Fibroblast of upper back skin (primary cell): ENCODE measurements at regions not wholly inside any gene's neighbourhood (a gene's known extent, or its start where the extent isn't known, plus 50 kb on each side); places are given as distances from the start of the nearest gene placed in this dataset.

Experiments used
- DNase-seq: peaks from one replicate; pipeline ENCODE4 v3.0.0-alpha.2; 2013

DNA sequence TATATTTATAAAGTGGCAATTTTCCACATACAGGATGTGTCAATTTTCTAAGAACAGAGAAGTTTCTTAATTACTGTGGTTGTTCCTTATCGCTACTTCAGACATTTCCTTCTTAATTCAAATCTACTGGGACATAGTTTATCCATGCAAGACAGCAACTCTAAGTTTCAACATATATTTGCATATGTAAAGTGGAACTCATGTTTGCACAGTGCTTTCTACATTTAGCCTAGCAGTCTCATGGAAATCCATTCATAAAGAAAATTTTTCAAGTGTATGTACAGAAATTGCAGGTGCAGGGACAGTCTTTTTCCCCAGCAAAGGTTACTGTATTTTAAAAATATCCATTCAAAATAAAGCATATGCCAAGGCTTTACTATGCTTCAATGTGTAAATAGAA is 956.7 kb upstream of the SEL1L start:
- DNase-seq: no peak

DNA sequence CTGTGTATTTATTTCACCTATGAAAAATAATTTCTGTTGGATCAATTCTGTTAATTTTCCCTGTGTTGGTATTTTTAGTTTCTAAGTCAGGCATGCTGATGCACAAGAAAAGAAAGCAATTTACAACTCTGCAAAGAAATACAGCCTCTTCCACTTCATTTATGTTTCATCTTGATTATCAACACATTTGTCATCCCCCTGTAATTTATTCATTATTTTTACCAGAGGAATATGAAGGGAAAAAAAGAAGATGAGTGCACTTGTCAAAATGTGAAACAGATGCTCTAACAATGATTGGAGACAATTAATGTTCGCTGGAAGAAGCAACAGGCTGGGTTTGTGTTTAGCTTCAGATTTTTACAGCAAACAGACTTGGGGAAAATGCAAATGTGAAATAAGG is 958.5 kb upstream of the SEL1L start:
- no peak for DNase-seq

DNA sequence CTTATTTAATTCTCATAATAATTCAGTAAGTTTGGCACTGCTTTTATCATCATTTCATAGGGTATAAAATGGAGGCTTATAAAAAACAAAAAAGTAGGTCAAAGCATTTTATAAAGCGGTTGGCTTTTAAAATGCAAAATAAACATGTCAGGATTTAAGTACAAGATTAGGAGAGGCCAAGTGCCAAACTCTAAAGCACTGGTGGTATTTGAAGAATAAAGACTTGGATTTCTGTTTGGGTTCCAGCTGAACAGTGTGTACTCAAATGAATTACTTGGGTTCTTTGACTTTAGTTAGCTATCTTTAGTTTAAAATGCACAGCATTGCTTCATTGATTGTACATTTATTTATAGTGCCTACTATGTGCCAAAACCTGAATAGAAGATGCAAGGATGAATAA is 966.6 kb upstream of the SEL1L start:
- no peak for DNase-seq

DNA sequence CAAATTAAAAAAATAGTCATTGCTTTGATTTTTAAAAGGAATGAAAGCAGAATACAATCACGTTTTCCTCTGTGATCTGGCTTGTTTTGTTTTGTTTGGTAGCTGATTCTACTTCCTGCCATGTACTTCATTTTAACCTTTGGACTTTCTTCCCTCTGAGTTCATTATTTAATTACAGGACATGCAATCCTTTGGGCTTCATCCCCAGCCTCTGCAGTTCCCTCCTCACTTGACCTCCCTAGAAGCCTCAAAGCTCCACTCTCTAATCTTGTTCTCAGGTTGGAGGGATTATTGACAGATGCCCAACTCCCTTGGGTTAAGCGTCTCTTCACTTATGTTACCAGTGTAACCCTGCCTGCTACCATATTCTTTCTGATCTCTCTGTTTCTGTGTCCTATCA is 967.9 kb upstream of the SEL1L start:
- no peak for DNase-seq

DNA sequence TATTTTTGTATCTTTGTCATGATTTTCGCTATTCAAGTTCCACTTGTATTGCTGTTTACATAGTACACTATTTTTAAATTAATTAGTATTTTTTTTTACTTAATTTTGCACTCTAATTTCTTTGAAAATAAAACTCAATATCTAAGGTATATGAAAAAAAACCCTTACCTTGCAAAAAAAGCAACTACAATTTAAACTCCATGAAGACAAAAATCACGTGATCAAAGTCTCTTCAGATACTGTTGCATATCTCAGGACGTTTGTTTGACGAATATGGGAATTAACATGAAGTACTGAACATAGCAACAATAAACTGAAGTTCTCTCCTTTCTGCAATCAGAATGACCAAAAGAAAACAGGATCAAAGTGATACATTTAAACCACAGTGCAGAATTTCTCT is 968.4 kb upstream of the SEL1L start:
- DNase-seq: no peak

DNA sequence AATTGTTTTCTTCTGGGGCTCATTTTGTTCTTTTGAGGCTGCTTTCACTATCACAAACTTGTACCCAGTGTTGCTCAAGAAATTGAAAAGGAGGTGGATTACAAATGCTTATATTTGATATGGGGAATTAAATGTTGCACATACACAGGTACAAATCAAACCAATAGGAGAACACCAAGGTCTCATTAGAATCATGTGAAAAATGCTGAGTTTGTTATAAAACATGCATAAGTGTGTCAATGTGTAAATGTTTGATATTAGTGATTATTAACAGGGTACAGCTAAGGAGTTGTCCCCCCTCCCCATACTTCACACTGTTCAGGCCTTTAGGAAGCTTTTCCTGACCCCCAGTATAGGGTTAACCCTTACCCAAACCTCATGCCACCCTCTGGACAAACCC is 971.2 kb upstream of the SEL1L start:
- no peak for DNase-seq

DNA sequence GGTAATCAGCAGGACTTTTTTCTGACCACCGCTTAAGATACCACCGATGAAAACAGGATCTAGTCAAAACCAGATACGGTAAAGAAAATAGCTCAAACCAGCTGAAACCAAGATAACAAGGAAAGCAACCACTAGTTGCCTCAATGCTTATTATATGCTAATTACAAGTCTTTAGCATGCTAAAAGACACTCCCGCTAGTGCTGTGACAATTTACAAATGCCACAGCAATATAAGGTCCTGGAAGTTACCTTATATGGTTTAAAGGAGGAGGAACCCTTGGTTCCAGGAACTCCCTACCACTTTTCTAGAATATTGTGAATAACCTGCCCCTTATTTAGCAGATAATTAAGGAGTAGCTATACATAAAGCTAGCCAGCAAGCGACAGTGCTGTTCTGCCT is 976.4 kb upstream of the SEL1L start:
- DNase-seq: no peak

DNA sequence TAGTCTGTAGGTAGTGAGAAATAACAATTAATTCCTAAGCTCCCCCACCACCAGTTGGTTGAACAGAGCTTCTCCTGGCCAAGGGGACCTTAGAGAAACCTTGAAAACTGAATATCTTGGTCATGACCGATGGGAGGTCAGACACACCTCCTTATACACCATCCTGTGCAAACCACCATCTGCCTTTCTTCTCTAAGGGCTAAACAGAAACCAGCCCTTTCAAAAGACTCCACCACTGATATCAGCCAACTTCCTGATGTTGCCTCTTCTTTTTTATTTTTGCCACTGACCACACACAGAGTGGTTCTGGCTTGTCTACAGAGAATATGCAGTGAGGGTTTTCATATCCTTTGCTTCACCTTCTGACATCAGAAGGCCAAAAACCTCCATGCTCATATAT is 977.7 kb upstream of the SEL1L start:
- no peak for DNase-seq

DNA sequence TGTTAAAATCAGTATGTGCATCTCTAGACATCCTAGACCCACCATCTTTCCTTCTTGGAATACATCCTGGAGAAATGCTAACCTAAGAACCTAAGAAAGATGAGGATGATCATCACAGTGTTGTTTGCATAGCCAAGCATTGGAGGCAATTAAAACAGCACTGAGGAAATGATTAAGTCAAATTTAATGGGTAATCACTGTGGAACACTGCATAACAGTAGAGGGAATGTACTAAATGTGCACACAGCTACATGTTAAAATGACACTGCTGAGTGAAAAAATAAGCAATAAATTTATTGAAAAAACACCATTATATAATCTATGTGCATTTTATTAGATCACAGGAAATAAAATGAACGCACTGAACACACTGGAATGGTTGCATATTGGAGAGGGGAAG is 987.1 kb upstream of the SEL1L start:
- no peak for DNase-seq

DNA sequence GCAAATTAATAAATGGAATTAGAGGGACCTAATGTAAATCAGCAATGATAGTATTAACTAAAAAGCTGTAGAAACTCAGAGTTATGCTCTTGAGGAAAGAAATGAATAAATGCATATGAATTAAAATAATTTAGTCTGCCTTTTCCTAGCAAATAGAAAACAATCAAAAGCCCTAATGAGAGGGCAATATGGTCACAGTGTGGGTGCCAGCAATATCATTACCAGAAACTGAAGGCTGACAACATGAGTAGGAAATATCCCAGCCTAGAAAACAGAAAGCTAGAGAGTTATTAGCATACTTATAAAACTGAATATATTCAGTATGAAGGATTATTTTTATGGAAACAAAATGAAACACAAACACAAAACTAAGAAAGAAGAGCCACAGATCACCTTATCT is 987.5 kb upstream of the SEL1L start:
- no peak for DNase-seq

DNA sequence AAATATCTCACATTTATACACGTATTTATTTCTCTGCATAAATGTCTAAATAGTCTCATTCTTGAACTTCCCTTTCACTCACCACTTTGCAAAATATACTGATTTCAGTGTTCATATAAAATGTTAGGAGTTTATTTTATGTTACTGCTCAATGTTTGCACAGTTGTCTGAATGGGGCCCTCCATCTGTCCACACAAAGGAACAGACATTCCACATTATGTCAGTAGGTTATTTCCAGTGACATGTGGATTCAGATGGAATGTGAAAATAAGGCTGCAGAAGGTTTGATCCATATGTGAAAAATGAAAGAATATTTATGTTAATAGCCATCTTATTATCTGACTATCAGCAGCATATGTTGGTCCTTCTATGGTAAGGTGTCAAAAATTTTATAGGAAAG is 994.4 kb upstream of the SEL1L start:
- no peak for DNase-seq

DNA sequence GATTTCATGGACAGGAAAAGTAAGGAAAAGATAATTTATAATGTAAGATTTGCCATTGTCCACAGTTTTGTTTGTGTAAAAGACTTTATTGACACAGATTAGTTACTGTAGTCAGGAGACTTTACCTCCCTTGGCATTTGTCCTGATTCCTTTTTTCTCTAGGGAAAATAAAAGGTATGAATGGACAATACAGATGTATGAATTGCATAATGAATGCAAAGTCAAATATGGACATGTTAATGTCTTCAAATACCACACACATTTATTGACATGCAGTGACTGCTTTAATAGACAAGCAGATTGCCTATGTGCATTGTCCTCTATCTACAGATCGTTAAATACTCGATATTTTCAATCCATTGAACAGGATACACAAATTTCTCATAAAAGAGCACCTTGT is 999.7 kb upstream of the SEL1L start:
- no peak for DNase-seq

DNA sequence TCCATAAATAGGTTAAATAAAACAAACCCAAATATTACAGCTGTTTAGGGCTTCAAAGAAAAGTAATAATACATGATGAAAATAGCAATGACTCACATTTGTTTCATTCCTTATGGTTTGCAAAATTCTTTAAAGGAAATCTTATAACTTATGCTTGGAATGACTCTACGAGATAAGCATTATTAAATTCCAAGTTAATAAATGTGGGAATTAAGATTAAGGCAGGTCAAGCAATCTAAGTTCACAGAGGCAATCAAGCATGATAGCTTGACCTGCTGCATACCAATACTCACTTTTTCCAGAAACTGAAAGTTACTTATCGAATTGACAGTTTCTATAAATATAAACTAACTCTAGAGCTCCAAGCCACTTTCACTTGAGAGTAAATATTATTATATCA is 1002.9 kb upstream of the SEL1L start:
- no peak for DNase-seq

DNA sequence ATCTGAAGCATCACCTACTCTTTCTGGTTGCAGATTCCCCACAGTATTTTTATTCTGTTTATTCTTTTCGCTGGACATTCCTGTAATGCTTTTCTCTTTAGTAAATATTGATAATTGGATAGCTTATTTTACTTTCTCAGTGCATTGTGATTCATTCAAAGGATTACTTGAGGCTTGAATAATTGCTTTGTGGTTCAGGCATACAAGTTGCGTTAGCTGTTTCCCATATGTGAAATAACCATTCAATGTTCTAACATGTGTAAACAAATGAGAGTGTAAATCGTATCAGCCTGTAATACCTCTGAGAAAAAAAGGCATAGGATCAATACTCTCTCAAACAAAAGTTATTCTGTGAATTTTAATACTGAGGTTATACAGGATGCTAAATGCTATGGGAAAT is 1004.2 kb upstream of the SEL1L start:
- DNase-seq: no peak

DNA sequence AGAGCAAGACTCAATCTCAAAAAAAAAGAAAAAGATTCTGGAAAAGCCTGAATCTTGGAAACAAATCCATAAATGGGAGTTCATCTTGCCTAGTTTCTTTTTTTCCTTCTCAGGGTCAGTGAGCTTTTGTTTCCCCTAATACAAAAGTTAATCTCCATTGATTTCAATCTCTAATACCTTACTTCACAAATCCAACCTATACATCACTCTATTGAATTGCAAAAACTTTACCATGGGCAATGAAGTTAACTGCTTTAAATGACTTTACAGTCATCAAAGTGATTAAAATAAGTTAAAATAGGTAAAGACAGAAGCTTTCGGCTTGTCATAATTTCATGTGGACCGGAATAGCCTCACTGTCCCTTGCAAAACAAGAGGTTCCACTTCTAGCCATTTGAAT is 1012.7 kb upstream of the SEL1L start:
- no peak for DNase-seq

DNA sequence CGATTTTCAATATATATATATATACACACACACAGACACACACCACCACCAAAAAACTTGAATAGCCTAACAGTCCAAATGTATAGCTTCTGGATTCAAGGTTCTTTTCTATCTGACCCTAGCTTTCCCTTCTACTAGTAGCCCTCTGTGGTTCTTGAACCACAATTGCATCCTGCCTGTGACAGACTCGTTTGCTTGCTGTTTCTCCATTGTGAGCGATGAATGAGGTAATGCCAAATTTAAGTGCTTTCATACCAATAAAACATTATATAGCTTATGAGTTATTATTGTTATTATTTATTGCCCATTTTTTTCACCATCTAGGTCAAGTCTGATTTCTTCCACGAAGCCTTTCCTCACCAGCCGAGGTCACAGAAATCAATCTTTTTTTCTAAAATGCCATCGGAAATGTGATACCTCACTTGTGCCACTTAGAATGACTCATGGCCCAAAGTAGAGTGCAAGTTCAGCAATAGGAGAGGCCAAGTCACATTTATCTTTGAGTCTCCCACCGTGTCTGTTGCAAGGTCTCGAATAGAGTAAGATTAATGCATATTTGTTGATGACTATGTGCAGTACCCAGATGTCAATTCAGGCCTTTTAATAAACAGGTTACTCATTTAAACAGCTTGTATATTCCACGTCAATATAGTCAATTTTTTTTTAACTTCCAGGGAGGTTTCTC is 1015.8 kb upstream of the SEL1L start:
- no peak for DNase-seq

DNA sequence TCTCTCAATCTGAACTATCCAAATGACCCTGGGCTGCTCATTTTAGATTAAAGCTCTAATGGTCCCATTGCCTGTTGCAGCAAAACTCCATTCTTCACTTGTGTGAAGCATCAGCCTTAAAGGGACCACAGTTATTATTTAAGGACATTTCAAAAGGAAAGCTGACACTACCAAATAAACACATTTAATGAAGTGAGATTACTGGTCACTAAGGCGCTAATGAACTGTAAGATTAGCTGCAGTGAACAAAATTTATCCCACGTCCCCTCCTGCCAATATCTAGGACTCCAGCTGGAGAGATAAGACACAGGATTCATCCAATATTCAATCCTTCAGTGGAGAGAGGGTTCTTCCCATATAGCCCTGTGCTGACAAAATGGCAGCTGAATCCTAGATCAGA is 1029.2 kb upstream of the SEL1L start:
- no peak for DNase-seq

DNA sequence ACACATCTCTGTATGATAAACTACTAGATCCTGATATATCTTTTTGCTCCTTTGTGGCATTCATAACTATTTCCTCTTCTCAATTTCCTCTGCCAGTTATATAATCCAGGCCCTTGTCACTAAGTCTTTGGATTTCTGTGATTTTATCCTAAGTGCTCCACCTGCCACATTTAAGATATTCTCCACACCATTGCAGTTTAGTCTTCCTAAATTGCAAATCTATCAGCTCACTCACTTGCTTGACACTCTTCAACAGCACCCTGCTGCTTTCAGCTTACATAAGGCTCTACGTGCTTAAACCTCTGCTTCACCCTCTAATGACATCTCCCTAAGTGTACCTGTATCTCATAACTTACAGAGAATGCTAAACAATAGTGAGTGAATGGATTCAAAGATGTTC is 1032.2 kb upstream of the SEL1L start:
- DNase-seq: no peak

DNA sequence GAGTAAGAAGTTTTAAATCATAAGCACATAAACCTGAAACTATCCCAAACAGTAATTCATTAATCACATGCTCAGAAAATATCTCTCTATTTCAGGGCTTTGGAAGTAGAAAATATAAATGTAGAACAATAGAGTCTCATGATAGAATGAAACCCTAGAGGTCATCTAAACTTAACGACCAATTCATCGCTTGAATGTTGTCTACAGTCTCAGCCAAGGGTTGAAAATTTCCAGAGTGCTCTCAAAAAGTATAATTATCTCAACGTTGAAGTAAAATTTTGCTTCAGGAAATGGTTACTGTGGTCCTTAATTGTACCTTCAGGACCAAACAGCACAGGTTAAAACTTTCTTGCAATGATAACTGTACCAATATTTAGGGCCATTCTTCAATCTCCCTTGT is 1053.6 kb upstream of the SEL1L start:
- no peak for DNase-seq

DNA sequence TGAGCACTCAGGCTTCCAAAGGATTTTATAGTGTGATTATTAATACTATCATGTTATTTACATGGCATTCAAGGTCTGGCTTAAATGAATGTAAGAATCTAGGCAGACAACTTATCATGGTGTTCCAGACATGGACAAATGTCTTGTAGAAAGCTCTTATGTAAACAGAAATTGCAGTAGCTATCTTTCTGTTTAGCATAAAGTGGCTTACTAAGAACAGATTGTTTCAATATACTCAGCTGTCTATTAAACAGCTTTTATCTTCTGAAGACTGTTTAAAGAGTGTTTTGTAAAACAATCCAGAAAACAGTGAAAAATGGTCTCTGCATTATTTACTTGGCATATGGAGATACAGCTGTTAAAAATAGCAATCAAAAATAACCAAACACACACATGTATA is 1061.8 kb upstream of the SEL1L start:
- no peak for DNase-seq

DNA sequence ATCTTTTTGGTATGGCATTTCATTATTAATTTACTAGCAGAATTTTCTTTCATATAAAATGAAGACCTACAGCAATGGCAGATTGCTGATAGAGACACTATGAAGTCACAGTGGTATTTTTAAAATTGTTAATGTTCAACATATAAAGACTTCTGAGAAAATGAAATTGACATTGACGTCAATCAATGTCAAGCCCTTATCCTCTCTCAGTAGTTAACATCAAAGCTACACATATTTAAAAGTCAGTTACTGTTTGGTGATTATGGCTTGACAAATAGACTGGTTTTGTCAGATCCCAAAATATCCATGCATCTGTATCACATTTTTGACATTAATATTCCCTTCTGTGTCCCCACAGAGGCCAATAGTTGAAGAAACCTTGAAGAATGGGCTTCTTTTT is 1069.1 kb upstream of the SEL1L start:
- DNase-seq: no peak

DNA sequence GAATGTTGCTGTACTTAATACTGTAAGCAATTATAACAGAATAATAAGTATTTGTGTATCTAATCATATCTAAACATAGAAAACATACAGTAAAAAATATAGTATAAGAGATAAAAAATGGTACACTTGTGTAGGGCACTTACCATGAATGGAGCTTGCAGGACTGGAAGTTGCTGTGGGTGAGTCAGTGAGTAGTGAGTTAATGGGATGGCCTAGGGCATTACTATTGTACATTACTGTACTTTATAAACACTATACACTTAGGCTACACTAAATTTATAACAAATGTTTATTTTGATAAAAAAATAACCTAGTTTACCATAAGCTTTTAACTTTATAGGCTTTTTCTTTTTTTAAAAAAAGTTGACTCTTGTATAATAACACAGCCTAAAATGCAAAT is 1071.2 kb upstream of the SEL1L start:
- no peak for DNase-seq

DNA sequence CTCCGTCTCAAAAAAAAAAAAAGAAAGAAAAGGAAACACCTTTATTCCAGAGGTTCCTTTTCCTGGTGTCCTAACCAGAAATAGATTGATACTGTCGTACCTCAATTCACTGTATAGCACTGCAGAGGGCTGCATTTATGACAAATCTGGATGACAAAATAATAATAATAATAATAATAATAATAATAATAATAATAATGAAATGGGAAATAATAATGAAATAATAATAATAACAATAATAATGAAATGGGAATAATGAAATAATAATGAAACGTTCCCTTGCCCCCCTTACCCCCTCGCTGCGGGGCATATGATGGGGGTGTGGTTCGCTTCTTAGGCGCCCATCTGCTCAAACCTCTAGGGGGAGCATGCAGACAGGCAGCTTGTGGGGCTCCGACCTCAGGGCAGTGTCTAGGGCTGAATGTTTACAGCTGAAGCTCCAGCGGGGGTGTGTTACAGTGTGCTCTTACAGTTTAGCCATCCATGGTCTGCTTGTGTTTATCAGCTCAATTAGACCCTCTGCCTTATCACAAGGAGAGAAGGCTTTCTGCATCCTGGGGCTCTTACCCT is 1088.3 kb upstream of the SEL1L start:
- no peak for DNase-seq

DNA sequence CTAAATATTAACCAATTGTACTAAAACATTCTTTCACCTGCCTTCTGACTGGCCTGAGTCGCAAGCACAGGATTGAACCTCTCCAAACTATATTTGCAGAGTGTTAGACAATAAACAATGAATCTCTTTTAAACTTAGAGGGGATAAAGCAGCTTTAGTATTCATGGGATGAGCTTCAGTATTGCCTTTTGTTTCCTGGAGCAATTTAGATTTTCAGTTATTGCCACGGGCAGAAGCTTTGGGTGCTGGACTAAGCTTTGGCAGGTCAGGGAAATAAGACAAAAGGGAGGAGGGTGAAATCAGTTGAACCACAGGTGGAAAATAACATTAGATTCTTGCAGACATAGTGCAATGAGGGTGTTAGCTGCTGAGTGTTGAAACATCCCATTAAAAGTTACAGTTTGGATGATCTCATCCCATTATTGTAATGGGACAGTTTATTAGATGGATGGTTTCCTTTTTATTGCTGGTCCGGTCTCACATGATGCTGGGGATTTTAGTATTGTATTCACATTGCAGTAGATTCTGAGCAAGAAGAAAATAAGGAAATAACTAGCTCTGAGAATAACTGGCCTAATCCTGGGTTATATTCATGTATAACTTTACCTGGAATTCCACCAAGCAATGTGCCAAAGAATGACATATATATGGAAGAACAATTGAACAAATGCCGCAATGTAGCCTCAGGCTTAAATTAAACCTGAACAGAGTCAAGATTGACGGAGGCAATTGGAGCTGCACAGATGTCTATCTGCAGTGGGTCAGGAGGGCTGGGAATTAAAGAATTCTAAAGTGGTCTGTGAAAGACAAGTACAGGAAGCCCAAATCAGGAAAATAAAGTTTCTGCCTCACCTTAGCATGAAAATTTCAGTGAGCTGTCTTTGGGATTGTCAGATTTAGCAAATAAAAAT is 1092.8 kb upstream of the SEL1L start:
- DNase-seq: no peak
